CD4-positive, alpha-beta memory T cell (primary cell): ENCODE measurements at regions not wholly inside any gene's neighbourhood (a gene's known extent, or its start where the extent isn't known, plus 50 kb on each side); places are given as distances from the start of the nearest gene placed in this dataset.

Source experiments
- CTCF ChIA-PET: fragments of 350-600 bp; sonication (Branson Sonifier 250); formaldehyde crosslinking; loops from one replicate; lab custom pipeline; 2021; ENCODE audit warnings: inconsistent platforms; ENCODE audit not compliant: partially characterized antibody; lab: Charles Lee
- POLR2A ChIA-PET: fragments of 350-600 bp; sonication (Branson Sonifier 250); formaldehyde crosslinking; loops from one replicate; lab custom pipeline; 2021; ENCODE audit not compliant: partially characterized antibody; lab: Charles Lee
- DNase-seq, 5 donors: peaks; one replicate each; pipeline versions ENCODE4 v3.0.0 to v3.0.0-alpha.2; 2020 to 2022; ENCODE audit warnings: mixed read lengths in 1 of 5
- H3K27ac ChIP-seq: one replicate; pipeline ENCODE4 v1.7.0; 2013; ENCODE audit warnings: low read depth, low read length
- H3K27me3 ChIP-seq: 2 replicates; pipeline ENCODE4 v1.7.0; 2013; ENCODE audit warnings: mild to moderate bottlenecking, low read length, moderate library complexity; ENCODE audit not compliant: insufficient read depth
- H3K36me3 ChIP-seq: 2 replicates; pipeline ENCODE4 v1.7.0; 2013; ENCODE audit warnings: mild to moderate bottlenecking, low read length, moderate library complexity; ENCODE audit not compliant: insufficient read depth
- H3K4me1 ChIP-seq: 2 replicates; pipeline ENCODE4 v1.7.0; 2013; ENCODE audit warnings: mild to moderate bottlenecking, low read length, moderate library complexity; ENCODE audit not compliant: insufficient read depth
- H3K4me3 ChIP-seq, 2 donors: one replicate each; pipeline ENCODE4 v1.7.0; 2013; ENCODE audit warnings: low read length in 2 of 2, mild to moderate bottlenecking in 1 of 2
- H3K9me3 ChIP-seq, 2 donors: one replicate each; pipeline ENCODE4 v1.7.0; 2013; ENCODE audit warnings: low read length in 2 of 2, control low read depth in 1 of 2; ENCODE audit not compliant: control insufficient read depth in 1 of 2
- H3K27ac Mint-ChIP-seq, 7 donors: one replicate each; pipeline ENCODE4 v1.8.0; 2020 to 2021; ENCODE audit warnings: mixed read lengths in 7 of 7, mild to moderate bottlenecking in 6 of 7, inconsistent platforms in 3 of 7, moderate library complexity in 3 of 7
- H3K27me3 Mint-ChIP-seq, 2 donors: one replicate each; pipeline ENCODE4 v1.8.0; 2020 to 2021; ENCODE audit warnings: mixed read lengths in 2 of 2
- H3K36me3 Mint-ChIP-seq, 2 donors: one replicate each; pipeline ENCODE4 v1.8.0; 2020 to 2021; ENCODE audit warnings: mixed read lengths in 2 of 2, inconsistent platforms in 1 of 2, mild to moderate bottlenecking in 1 of 2
- H3K4me1 Mint-ChIP-seq, 4 donors: one replicate each; pipeline ENCODE4 v1.8.0; 2020 to 2021; ENCODE audit warnings: mixed read lengths in 4 of 4, mild to moderate bottlenecking in 1 of 4
- H3K4me3 Mint-ChIP-seq, 8 donors: one replicate each; pipeline ENCODE4 v1.8.0; 2020 to 2021; ENCODE audit warnings: mixed read lengths in 8 of 8, mild to moderate bottlenecking in 7 of 8, moderate library complexity in 6 of 8, inconsistent platforms in 3 of 8
- H3K9me3 Mint-ChIP-seq, 8 donors: one replicate each; pipeline ENCODE4 v1.8.0; 2020 to 2021; ENCODE audit warnings: mixed read lengths in 8 of 8, mild to moderate bottlenecking in 5 of 8, inconsistent platforms in 3 of 8, moderate library complexity in 1 of 8
- intact Hi-C: fragments of 100-400 bp; cut with micrococcal nuclease; formaldehyde crosslinking; loops from one replicate; pipeline ENCODE4 v1.15.1; 2023

DNA sequence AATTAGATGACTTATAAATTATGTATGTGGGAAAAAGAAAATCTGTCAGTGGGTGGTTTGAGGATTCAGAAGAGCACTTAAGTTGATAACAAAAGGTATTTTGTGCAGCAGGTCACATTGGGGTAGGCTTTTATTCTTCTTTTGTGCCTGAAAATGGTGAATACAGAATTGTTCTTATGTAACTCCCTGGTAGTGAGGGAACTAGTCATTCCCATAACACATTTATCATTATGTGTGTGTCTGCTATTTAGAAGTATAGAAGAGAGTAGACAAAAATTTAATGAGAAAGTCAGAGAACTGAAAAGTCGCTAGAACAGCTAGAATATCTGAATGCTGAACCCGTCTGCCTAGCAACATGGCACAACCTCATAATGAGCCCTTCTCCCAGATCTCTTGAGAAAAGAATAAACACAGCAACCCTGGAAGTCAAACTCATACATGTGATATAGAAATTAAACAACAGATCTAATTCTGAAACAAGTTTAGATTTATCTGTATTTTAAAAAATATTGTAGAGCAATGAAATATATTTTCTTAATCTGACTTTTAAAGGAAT, 111.8 kb upstream of the EDNRB start:
- no peaks in the 10 kb centered on the region for H3K36me3 ChIP-seq
- POLR2A ChIA-PET: no interaction called here
- H3K9me3 ChIP-seq: no peaks in the 10 kb centered on the region
- intact Hi-C loops: no loop called here
- no peak for DNase-seq
- H3K27me3 ChIP-seq: no peaks in the 10 kb centered on the region
- Mint-ChIP-seq H3K36me3 (no peaks in the 10 kb centered on the region), H3K27ac (no peak overlapping the region), H3K9me3 (peaks cover 0 to 5% (median 0%) of the 10 kb centered on the region in 8 donors), H3K4me3 (no peak overlapping the region), H3K27me3 (peaks cover 6 to 8% of the 10 kb centered on the region in 2 donors), H3K4me1 (no peaks in the 10 kb centered on the region)
- no peak overlapping the region for H3K4me3 ChIP-seq
- H3K4me1 ChIP-seq: no peaks in the 10 kb centered on the region
- H3K27ac ChIP-seq: no peak overlapping the region
- CTCF ChIA-PET: no interaction called here

DNA sequence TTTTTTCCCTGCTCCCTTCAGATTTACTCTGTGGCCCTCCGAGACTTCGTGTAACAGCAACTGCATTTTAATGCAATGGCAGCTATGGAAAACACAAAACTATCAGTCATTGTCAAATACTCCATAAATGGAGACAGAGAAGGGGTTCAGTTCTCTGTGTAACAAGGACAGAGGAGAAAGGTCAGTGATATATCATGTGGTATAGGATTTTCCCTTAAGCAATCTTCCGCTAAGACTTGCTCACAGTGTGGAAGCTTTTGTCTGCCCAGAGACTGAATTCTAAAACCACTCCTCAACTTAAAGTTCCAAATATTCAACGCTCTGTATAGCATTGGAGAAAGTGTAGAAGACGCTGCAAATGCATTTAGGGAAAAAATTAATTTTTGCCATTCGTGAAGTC, 111.3 kb upstream of the EDNRB start:
- Mint-ChIP-seq H3K36me3 (no peaks in the 10 kb centered on the region), H3K4me3 (no peak overlapping the region), H3K4me1 (no peaks in the 10 kb centered on the region), H3K27ac (no peak overlapping the region), H3K9me3 (peaks cover 0 to 5% (median 1%) of the 10 kb centered on the region in 8 donors), H3K27me3 (peaks cover 6 to 8% of the 10 kb centered on the region in 2 donors)
- no peak for DNase-seq
- Histone ChIP-seq H3K4me3 (no peak overlapping the region), H3K36me3 (no peaks in the 10 kb centered on the region), H3K9me3 (no peaks in the 10 kb centered on the region), H3K27ac (no peak overlapping the region), H3K4me1 (no peaks in the 10 kb centered on the region), H3K27me3 (no peaks in the 10 kb centered on the region)
- intact Hi-C loops: no loop called here
- CTCF ChIA-PET: no interaction called here
- POLR2A ChIA-PET: no interaction called here

DNA sequence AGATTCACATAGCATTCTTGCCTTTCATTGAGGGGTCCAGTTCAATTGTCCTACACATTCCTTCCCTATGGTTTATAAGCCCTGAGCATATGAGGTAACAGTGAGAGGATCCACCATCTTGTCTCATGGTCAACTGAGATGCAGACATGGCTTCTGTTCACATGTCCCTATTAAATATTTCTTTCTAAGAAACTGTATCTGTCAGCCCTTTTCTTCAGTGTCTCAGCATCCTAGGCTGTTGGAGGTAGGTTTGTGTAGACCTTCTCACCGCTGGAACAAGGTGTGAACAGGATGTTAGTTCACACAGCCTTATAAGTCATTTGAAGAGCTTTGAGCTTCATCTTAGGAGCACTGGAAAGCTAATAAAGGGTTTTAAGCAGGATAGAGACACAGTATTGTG, 110.3 kb upstream of the EDNRB start:
- CTCF ChIA-PET: no interaction called here
- no peak overlapping the region for H3K4me3 ChIP-seq
- H3K27ac Mint-ChIP-seq: no peak overlapping the region
- no peaks in the 10 kb centered on the region for H3K36me3 Mint-ChIP-seq
- H3K4me3 Mint-ChIP-seq: no peak overlapping the region
- no peak for DNase-seq
- H3K36me3 ChIP-seq: no peaks in the 10 kb centered on the region
- intact Hi-C loops: no loop called here
- peaks cover 6 to 8% of the 10 kb centered on the region in 2 donors for H3K27me3 Mint-ChIP-seq
- no peaks in the 10 kb centered on the region for H3K4me1 Mint-ChIP-seq
- no peaks in the 10 kb centered on the region for H3K4me1 ChIP-seq
- POLR2A ChIA-PET: no interaction called here
- no peaks in the 10 kb centered on the region for H3K9me3 ChIP-seq
- no peak overlapping the region for H3K27ac ChIP-seq
- H3K9me3 Mint-ChIP-seq: peaks cover 0 to 7% (median 2%) of the 10 kb centered on the region in 8 donors
- no peaks in the 10 kb centered on the region for H3K27me3 ChIP-seq

GRCh38 chr13:78024996-78025395, 106.4 kb upstream of the EDNRB start:
- no peak for DNase-seq
- Mint-ChIP-seq H3K27me3 (no peaks in the 10 kb centered on the region), H3K36me3 (peaks cover 0 to 4% of the 10 kb centered on the region in 2 donors), H3K27ac (no peak overlapping the region), H3K9me3 (peaks cover 0 to 8% (median 4%) of the 10 kb centered on the region in 8 donors), H3K4me3 (no peak overlapping the region), H3K4me1 (peaks cover 6 to 12% (median 10%) of the 10 kb centered on the region in 4 donors)
- Histone ChIP-seq H3K9me3 (no peaks in the 10 kb centered on the region), H3K4me1 (peaks cover 12% of the 10 kb centered on the region), H3K36me3 (no peaks in the 10 kb centered on the region), H3K27me3 (no peaks in the 10 kb centered on the region), H3K4me3 (no peak overlapping the region), H3K27ac (no peak overlapping the region)
- intact Hi-C loops: loop anchor here (5.0 kb wide), 1 partner anchor 632 kb away; the partner anchor contains the start of gene OBI1
- CTCF ChIA-PET: no interaction called here
- POLR2A ChIA-PET: no interaction called here

DNA sequence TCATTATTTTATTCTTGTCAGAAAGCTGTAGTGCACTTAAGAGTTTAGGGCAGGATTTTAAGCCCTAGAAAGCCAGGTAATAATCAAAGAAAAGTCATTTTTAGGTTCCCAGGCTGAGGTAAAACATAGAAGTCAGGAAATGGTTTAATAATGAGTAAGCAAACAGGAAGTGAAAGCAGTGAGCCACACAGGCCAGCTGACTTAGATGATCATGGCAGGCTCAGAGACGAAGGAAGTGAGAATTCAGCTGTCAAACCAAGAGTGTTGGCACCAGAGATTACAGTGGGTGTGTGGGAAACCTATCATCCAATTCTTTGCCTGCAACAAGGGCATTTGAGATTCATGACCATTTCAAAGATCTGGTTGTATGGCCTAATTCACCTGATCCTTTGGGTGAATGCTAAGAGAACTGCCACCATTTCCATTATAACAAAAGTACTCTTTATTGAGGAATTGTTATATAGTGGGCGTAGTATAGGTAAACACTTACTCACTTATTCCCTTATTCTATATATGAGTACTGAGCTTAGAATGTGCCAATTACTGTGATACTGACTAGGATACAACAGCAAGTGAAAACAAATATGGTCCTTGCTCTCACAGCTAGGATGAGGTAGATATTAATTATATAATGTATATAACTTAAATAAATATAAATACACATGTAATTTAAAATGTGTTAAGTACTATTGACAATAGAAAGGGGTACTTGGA, 103.7 kb upstream of the EDNRB start:
- Mint-ChIP-seq H3K27ac (peak overlapping the region; percentile 12 to 87 (median 47)), H3K36me3 (peaks cover 0 to 4% of the 10 kb centered on the region in 2 donors), H3K27me3 (peaks cover 0 to 11% of the 10 kb centered on the region in 2 donors), H3K4me3 (peak overlapping the region in 4 of 8 donors; percentile 2 to 55 (median 16)), H3K9me3 (peaks cover under 1 to 8% (median 5%) of the 10 kb centered on the region in 8 donors), H3K4me1 (peaks cover 6 to 12% (median 10%) of the 10 kb centered on the region in 4 donors)
- Histone ChIP-seq H3K9me3 (no peaks in the 10 kb centered on the region), H3K4me3 (no peak overlapping the region), H3K4me1 (peaks cover 12% of the 10 kb centered on the region), H3K36me3 (no peaks in the 10 kb centered on the region), H3K27ac (no peak overlapping the region), H3K27me3 (no peaks in the 10 kb centered on the region)
- ChIA-PET CTCF (no interaction called here), POLR2A (no interaction called here)
- intact Hi-C loops: loop anchor here (5.0 kb wide), 1 partner anchor 635 kb away; the partner anchor contains the start of gene OBI1
- DNase-seq: peak; percentile 28 to 49 (median 36)

- no peaks in the 10 kb centered on the region for H3K9me3 ChIP-seq
- H3K4me3 ChIP-seq: no peak overlapping the region
- Mint-ChIP-seq H3K27me3 (peaks cover 3 to 11% of the 10 kb centered on the region in 2 donors), H3K36me3 (peaks cover 0 to 4% of the 10 kb centered on the region in 2 donors), H3K4me1 (peaks cover 6 to 12% (median 10%) of the 10 kb centered on the region in 4 donors), H3K9me3 (peaks cover 3 to 8% (median 5%) of the 10 kb centered on the region in 8 donors), H3K27ac (no peak overlapping the region), H3K4me3 (no peak overlapping the region)
- intact Hi-C loops: loop anchor here (5.0 kb wide), 1 partner anchor 636 kb away; the partner anchor contains the start of gene OBI1
- no peak for DNase-seq
- H3K27ac ChIP-seq: no peak overlapping the region
- POLR2A ChIA-PET: no interaction called here
- H3K4me1 ChIP-seq: peaks cover 12% of the 10 kb centered on the region
- H3K27me3 ChIP-seq: no peaks in the 10 kb centered on the region
- CTCF ChIA-PET: no interaction called here
- no peaks in the 10 kb centered on the region for H3K36me3 ChIP-seq
These were observed 102.2 kb upstream of the EDNRB start for GRCh38 chr13:78020861-78021260.

DNA sequence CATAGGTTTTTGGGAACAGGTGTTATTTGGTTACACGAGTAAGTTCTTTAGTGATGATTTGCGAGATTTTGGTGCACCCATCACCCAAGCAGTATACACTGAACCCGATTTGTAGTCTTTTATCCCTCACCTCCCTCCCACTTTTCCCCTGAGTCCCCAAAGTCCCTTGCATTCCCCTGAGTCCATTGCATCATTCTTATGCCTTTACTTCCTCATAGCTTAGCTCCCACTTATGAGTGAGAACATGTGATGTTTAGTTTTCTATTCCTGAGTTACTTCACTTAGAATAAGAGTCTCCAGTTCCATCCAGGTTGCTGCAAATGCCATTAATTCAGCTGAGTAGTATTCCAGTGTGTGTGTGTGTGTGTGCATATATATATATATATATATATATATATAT, 97.2 kb upstream of the EDNRB start:
- Histone ChIP-seq H3K36me3 (no peaks in the 10 kb centered on the region), H3K4me3 (no peak overlapping the region), H3K27ac (no peak overlapping the region), H3K4me1 (no peaks in the 10 kb centered on the region), H3K9me3 (no peaks in the 10 kb centered on the region), H3K27me3 (no peaks in the 10 kb centered on the region)
- H3K27me3 Mint-ChIP-seq: peaks cover 5 to 11% of the 10 kb centered on the region in 2 donors
- no peak overlapping the region for H3K27ac Mint-ChIP-seq
- H3K9me3 Mint-ChIP-seq: peaks cover 0 to 5% (median 3%) of the 10 kb centered on the region in 8 donors
- H3K4me1 Mint-ChIP-seq: no peaks in the 10 kb centered on the region
- ChIA-PET CTCF (no interaction called here), POLR2A (no interaction called here)
- H3K4me3 Mint-ChIP-seq: no peak overlapping the region
- DNase-seq: no peak
- no peaks in the 10 kb centered on the region for H3K36me3 Mint-ChIP-seq
- intact Hi-C loops: no loop called here
